ENCODE measurements at regions not wholly inside any gene's neighbourhood (a gene's known extent, or its start where the extent isn't known, plus 50 kb on each side); places are given as distances from the start of the nearest gene placed in this dataset.

- no peak for TF ChIP-seq CTCF (conservative IDR thresholded peaks at IDR 0.05 in 1 of 2, IDR thresholded peaks at IDR 0.05 in 1 of 2; ENCODE audit: extremely low read depth in 1 of 2, insufficient read depth in 1 of 2, low read depth in 1 of 2, low read length in 2 of 2)
- TF ChIP-seq EZH2 (IDR thresholded peaks at IDR 0.05; ENCODE audit: borderline replicate concordance, low read length), result no peak
These were observed 124.0 kb upstream of the GOLGA6L4 start for GRCh38 chr15:84111575-84111974.

Data from mammary epithelial cell (primary cell).